Activated CD4-positive, alpha-beta T cell treated with anti-CD3 and anti-CD28 coated beads for 48 hours (primary cell): ENCODE measurements at regions not wholly inside any gene's neighbourhood (a gene's known extent, or its start where the extent isn't known, plus 50 kb on each side); places are given as distances from the start of the nearest gene placed in this dataset.

Experiments used
- DNase-seq: peaks from one replicate; pipeline ENCODE4 v3.0.0-alpha.2; 2020

DNA sequence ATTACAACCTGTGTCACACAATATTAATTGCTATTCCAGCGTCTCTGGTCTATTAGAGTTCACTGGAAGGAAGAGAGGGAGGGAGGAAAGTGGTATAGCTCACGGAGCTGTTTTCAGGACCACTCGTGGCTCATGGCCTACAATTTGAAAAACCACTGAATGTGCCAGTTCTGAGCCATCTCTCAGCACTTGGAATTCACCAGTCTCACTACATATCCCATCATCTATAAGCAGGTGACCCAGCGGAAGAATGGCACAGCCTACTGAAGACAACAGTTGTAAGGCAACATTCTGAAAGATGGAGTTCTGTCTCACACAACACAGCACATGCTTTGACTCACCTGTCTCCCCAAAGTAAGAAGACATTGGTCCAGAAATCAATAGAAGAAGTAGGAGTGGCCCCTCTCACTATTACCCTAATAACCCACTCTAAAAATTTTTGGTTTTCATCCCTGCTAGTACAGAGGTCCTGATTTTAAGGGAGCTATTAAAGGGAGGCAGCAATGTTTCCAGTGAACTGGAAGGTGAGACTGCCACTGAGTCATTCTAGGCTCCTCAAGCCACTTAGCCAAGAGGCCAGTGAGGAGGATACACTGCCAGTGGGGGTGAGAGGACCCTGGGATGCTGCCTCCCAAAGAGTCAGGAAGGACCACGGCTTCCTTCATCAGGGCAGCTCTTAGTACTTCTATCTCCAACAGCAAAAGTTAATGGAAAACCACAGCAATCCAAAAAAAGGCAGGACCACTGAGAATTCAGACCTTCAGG, 50.0 kb upstream of the DOCK9 start:
- no peak for DNase-seq

DNA sequence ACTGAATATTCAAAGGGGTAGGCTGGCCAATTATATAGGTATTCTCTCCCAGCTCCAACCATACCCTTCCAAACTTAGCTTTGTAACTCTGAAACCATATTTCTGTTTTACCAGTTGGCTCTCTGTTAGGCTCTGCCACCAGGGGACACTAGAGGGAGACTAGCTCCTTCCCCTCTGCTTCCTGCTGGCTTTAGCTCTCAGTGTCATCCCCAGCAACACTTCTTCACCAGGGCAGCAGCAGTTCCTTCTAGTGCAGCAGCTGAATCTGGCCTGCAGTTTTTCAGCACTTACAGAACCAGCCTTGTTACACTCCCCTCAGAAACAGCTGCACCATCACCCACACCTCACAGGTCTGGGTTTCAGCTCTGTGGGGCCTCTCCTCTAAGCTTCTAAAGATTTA, 51.0 kb upstream of the DOCK9 start:
- DNase-seq: peak; percentile 71

DNA sequence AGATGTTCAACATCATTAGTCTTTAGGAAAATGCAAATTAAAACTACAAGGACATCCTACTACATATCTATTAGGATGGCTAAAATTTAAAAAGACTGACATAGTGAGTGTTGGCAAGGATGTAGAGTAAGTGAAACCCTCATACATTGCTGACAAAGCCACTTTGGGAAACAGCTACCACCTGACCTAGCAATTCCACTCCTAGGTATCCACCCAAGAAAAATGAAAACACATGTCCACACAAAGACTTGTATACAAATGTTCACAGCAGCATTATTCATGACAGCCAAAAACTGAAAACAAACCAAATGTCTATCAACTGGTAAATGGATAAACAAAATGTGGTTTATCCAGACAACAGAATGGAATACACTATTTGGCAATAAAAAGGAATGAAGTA, 51.7 kb upstream of the DOCK9 start:
- no peak for DNase-seq

DNA sequence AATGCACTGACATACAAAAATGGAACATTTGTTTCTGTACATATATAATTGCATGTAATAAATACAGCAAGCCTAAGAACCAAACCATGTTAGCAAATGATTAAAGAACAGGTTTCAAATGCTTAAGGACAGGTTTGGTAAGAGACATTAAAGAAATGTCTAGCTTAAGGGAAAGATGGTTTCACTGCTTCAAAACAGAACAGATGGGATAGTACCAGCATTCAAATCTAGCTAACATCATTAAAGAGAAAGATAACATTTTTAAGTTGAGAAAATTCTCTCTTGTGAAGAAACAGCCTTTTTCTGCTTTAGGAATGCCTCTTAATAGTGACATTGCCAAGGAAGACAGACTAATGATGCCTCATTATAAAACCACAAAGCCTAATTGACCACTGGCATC, 52.5 kb upstream of the DOCK9 start:
- DNase-seq: no peak

DNA sequence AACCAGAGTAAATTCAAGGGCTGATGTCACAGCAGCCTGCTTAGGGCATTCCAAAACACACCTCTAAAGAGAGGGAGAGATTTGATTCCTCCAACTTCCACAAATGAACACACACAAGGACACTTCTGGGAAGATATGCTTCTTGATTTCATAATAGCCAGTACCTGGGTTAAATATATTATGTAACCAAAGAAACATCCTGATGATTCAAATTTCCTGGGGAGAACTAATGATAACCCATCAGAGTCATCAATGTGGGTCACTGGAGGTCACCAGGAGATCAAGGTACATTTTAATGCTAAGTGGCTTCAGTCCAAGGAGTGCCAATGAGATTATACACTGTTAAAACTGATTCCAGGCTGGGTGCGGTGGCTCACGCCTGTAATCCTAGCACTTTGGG, 54.0 kb upstream of the DOCK9 start:
- no peak for DNase-seq

DNA sequence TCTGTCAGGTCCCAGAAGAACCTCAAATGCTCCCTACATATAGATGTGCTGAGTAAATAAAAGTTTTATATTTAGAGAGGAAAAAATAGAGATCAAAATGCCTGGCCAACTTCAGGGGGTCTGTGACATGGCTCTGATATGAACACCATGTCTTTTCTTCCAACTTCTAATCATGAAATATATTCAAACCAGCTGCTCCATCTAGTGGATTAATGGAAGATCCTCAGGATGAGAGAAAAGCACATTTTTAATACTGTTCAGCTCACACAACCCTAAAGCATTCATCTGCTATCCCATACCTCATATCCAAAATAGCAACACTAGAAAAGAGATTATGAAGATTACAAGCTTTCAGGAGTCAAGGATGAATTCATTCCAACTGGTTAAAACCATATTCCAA, 56.0 kb upstream of the DOCK9 start:
- DNase-seq: no peak

DNA sequence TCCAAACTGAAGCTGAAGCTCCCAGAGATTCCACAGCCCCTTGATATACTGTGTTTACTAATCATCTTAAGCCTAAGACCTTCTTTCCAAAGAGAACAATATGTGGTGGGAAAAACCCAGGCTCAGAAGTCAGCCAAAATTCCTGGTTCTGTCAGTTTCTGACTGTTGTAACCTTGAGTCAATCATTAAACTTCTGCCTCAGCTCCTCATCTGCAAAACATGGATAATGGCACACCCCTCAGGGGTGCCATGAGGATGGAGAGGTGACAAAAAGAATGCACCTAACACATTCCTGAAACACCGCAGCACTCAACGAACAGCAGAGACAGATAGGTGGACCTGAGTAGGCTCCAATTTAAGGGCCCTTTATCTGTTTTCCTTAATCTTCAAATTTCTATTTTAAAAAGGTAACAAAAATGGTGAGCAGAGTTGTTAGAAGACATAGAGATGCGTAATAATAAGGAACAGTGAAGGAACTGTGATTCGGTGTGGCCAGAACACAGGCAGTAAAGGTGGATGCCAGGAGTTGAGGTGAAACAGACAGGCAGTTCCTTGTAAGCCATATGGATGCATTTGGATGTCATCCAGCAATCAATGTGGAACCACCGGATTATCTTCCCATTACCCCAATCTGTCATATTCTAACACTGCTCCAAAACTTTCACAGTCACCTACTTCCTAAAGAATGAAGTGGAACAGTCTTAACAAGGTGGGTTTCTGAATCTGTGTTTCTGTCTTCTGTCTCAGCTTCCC, 56.6 kb upstream of the DOCK9 start:
- no peak for DNase-seq

DNA sequence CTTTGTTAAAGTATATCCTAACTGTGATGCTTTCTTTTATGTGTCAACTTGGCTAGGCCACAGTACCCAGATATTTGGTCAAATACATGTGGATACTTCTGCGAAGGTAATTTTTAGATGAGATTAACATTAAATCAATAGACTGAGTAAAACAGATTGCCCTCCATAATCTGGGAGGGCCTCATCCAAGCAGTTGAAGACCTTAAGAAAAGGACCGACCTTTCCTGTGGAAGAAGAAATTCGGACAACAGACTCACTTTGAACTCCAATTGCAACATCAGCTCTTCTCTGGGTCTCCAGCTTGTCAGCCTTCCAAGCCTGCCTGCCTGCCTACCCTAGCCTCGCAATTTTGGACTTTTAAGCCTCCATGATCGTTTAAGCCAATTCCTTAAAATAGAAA, 57.9 kb upstream of the DOCK9 start:
- no peak for DNase-seq

DNA sequence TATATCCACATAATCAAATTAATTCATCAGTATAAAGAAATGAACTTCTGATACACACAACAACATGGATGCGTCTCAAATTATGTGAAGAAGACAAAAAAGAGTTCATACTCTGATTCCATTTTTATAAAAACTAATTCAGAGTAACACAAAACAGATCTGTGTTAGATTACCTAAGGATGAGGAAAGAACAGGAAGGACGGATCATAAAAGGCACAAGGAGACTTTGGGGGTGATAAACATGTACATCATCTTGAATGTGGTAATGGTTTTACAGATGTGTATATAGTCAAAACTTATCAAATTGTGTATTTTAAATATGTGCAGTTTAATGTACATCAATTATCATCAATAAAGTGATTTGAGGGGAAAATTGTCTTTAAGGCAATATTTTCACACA, 59.9 kb upstream of the DOCK9 start:
- no peak for DNase-seq

DNA sequence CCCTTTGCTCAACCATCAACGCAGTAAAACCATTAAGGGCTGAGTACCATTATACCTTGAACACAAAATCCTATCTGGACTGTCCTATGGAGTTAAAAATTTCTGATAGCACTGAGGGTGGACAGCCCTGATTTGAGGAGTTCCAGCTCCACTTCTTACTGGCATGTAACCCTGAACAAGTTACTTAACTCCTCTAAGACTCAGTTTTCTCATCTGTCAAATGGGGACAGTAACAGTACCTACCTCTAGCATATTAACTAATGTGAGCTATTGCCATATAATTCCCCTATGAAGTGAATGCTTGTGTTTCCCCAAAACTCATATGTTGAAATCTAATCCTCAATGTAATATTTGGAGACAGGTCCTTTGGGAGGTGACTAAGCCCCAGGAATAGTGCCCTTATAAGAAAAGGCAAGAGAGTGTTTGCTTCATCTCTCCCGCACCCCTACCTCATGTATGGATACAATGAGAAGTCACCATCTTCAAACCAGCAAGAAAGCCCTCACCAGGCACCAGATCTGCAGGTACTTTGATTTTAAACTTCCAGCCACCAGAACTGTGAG, 61.9 kb upstream of the DOCK9 start:
- no peak for DNase-seq

DNA sequence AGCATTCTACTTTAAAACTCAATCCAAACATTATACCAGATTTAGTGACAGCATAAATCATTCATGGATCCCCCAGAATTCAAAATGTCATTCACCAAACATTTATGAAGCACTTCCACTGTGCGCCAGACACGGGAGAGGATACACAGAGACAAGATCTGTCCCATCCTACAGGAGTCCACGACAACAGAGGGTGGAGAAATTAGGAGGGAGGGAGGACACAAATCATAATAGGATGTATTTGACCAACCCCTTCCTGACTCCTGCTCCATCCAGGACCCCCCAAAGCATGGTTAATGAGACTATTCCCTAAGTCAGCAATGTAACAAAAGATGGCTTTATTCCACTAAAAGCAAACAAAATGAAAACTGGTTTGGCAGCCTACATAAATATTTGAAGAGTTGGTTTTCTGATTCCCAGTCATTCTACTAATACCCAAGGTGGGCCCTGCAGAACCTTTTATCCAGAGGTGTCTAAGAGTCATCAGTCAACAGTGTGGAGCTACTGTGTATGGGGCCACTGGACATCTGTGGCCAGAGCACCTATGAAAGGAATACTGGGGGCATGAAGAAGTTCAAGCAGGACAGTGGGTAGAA, 62.8 kb upstream of the DOCK9 start:
- DNase-seq: no peak

DNA sequence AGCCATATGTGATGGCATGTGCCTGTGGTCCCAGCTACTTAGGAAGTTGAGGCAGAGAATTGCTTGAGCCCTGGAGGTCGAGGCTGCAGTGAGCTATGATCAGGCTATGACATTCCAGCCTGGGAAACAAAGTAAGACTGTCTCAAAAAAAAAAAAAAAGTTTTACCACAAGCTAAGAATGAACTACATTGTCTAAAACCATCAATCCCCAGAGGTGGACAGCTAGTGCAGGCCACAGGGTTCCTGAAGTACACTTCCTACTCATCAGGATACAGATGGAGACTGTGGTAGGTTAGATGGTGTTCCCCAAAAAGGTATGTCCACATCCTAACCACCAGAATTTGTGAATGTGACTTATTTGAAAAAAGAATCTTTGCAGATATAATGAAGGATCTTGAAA, 63.5 kb upstream of the DOCK9 start:
- no peak for DNase-seq

DNA sequence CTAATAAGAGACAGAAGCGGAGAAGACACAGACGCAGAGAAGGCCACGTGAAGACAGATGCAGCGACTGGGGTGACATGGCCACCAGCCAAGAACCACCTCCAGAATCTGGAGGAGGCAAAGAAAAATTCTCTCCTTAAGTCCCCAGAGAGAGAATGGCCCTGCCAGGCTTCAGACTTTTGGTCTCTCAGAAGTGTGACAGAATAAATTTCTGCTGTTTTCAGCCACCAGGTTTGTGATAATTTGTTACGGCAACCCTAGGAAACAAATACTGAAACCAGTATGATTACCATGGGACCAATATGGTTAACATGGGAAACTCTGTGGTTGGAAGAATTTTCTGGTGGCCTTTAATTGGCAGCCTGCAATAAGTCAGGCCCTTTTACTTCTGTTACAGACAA, 63.9 kb upstream of the DOCK9 start:
- no peak for DNase-seq

DNA sequence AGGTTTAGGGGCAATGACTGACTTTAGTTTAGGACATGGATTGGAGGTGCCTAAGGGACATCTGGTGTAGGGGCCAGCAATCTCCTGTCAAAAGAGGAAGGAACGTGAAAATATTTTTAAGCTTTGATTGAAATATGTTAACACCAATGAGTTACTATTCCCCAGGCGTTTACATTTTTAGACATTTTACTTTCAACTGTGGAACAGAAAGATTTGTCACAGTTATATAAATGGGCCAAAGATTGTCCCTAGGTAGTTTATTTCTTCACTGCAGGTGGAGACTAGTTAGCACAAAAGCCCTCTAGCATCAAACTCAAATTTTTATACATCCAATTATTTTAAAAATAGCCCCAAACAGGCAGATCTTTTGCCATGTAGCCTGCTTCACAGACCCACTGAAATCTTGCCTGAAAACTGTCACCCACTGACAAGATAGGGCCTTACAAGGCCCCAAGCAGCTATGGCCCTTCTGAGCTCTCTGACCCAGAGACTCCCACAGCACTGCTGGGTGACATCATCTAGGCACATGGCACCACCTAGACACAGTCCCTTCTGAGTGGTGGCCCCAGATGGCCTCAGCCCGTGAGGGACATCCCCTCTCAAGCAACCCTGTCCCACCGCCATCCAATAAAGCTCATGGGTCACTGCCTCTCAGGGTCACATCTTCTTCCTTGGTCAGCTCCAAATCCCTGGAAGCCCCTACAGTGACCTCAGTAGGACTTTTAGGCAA, 64.8 kb upstream of the DOCK9 start:
- DNase-seq: no peak

DNA sequence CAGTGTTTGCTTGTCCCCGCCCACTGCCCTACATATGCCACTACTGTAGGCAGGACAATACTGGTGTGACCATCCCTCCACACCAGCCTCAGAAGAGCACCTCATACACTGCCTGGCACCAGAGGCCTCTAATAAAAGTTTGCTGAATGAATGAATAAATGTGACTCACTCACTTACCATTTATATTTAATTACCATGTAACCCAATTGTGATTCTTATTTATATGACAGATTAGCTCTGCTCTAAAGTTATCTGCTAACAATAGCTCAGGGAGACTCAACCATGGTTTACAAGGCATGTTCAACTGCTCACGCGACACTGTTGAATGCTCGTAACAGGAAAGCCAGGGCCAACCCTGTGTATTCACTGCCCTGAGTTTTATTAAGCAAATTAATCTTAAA, 66.0 kb upstream of the DOCK9 start:
- DNase-seq: no peak

DNA sequence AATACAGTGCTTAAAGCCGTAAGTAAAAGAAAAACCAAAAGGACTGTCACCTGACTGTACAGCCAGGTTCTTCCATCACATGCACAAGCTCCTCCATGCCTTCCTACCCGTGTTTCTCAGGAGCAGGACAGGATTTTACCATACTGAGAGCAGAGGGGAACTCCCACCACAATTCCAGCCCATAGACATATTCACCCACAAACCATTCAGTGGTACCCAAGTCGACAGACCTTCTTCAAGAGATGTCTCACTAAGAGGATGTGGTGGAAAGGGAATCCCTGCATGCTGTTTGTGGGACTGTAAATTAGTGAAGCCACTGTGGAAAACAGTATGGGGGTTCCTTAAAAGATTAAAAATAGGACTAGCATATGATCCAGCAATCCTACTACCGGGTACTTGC, 66.9 kb upstream of the DOCK9 start:
- no peak for DNase-seq

DNA sequence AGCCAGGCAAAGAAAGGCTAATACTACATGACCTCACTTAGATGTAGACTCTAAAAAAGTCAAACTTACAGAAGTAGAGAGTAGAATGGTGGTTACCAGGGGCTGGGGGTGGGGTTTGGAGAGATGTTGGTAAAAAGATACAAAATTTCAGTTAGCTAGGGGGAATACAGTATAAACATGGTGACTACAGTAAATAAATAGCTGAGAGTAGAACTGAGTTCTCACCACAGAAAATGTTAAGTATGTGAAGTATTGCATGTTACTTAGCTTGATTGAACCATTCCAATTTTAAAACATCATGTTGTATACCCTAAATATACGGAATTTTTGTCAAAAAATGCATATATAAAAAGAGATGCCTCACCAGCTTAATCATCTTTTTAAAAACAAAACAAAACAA, 67.5 kb upstream of the DOCK9 start:
- DNase-seq: no peak

DNA sequence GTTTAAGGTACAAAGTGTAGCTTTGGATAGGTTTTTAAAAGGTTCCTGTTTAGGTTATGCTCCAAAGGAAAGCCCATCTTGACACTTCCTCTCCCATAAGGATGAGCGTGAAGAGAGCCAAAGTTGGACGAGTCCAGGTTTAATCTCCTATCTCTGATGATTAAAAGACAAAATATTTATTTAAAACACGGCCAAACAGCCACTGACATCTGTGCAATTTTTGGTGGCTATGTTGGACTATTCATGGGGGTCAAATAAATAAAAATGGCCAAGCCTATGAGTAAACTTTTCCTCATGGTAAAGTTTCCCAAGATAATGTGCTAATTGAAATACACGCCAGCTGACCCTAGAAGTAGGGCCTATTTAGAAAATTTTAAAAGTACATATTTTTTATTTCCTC, 69.0 kb upstream of the DOCK9 start:
- no peak for DNase-seq

DNA sequence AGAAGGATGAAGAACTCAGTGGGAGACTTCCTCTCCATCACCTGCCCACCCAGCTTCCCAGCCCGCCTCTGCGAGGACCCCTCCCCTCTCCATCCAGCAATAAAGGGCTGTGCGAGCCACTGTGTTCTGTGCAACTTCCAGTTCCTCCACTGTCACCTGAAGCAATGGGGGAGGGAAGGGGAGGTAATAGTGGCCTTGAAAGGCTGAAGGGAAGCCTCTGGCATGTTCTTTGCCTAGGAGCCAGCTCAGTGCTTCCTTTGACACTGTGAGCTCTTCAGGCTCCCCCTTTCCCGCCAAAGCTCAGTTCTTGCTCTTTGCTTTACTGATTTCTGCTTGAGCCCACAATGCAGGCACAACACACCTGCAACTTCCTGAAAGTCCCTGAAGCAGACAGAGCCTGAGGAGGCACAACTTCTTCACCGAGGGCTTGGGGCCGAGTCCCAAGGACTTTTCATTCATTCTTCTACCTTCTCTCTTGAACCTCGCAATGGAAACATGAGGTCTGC, 73.2 kb upstream of the DOCK9 start:
- DNase-seq: no peak

DNA sequence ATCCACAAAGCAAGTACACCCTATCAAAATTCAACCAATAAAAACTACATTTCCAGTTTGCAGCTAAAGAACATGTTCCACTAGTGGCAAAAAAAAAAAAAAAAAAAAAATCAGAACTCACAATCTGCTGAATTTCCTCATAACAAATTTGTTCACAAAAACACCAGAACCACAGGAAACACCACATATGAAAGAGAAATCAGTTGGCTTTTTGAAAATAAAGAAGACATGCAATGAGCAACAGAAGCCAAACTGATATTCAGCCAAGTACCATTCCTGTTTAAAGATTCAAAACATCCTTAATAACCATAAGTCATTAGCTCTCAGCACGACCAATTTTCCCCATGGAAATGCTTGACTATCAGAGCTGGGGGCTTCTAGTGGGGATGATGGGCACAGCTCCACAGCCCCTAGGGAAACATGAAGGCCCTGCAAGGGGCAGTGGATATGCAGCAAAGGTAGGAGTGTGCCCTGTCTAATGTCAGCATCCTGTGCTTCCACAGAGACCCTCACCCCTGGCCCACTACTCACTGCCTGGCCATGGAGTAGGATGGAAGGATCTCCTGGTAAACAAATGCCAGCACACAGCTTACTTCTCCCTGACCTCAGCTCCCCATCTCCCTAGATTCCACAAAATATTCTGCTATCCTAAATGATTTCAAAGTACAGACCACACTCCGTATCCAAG, 74.0 kb upstream of the DOCK9 start:
- no peak for DNase-seq

DNA sequence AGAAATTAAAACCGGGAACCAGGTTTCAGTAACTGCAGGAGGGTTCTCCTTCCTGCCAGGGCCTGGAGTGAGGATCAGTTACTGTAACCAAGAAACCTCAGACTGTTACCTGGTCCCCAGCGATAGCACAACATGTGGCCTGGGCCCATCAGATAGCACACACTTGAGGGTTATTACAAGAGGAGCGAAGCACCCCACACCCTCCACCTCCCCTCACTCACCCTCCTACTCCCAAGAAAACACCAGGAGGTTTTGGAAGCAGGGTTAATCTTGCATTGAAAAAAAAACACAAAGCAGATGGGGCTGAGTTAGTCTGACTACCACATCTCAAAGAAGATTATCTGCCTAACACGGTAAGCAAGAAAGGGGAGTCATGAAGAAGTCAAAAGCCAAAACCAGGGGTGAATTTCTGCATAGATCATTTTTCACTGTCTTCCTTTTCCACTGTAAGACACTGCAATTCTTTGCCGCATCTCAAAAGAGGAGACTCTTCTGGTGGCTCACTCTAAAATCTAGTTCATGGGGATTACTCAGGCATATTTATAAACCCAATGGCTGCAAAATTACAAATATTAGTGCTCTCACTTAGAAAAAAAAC, 75.9 kb upstream of the DOCK9 start:
- DNase-seq: no peak

DNA sequence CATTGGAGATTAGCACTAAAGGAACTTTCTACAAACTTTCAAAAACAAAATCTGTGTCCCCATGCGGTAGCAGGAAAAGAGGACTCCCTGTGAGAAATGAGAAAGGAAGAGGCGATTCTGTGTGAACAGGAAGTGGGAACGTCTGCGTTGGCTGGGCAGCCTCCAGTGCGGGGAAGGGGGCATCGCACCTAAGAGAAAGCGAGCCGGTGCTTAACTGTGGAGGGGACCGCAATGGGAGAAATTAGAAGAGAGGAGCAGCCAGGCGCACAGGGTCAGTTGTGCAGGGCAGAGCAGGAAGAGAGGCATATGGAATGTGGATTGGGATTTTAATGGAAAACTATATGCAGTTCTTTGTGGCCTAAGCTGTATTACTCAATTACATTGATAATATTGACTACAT, 77.4 kb upstream of the DOCK9 start:
- DNase-seq: no peak
